GM21381 (cell line): ENCODE measurements at regions not wholly inside any gene's neighbourhood (a gene's known extent, or its start where the extent isn't known, plus 50 kb on each side); places are given as distances from the start of the nearest gene placed in this dataset.

Experiments
- ATAC-seq: cut with Tn5 transposase; IDR thresholded peaks from one replicate; pipeline ENCODE4 v1.9.1; 2021; ENCODE audit warnings: mild to moderate bottlenecking, moderate library complexity; ENCODE audit not compliant: unreplicated experiment

DNA sequence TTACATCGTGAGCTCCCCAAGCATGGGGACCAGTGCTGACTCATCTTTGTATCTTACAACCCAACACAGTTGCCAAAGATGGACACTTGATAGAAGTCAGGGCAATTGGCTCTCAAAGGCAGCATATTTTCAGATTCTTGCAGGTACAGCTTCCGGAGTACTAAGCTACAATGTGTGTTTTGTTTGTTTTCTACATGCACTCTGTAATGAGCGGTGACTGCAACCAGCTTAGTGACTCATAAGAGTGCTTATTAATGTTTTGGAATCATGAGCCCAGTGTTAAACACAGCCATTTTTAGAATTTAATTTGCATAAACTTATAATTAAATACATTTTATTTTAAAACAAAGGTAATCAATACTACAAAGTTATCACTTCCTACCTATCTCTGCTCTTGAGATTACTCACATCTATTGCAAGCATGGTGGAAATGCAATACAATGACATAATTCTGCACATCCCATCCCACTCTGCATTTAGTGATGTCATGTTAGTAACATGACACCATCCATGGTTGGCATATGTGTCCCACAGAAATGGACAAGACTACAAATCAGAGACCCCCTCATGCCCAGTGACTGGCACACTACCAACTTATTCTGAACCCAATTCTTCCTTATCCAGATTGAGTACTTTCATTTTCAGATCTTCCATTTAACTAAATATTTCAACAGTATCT, 399.8 kb upstream of the ST6GAL2 start:
- ATAC-seq: no peak

DNA sequence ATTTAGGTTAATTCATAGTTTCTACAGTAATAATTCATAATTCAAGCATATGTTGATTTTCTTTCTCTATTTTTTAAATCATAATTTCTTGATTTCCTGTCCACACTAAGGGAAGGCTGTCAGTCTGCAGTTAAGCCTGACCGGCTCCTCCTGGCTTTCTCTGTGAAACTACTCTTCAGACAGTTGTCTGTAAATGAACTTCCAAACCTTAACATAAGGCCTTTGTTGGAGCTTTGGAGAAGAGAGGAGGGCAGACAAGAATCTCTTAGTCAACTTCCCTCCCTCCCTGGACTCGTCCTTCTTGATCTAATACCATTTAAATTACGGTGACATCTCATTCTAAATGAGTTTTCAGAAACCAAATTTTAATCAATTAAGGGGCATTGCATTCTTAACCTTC, 404.1 kb upstream of the ST6GAL2 start:
- ATAC-seq: no peak

DNA sequence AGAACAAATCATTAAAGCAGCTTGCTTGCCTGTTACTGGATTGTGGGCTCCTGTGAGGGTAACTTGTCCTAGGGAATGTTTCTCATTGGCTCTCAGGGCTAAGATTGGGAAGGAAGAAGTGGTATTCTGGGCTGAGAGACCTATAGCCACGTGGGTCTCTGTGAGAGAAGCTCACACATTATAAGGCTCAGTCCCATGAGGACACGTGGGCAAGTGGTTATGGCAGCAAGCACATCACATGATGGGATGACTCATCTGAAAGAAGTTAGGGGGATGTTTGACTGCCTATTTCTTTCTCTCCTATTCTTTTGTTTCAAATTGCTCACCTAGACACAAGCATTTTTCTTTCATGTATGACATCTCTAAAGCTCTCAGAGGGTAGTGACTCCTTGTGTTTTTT, 418.0 kb upstream of the ST6GAL2 start:
- no peak for ATAC-seq

DNA sequence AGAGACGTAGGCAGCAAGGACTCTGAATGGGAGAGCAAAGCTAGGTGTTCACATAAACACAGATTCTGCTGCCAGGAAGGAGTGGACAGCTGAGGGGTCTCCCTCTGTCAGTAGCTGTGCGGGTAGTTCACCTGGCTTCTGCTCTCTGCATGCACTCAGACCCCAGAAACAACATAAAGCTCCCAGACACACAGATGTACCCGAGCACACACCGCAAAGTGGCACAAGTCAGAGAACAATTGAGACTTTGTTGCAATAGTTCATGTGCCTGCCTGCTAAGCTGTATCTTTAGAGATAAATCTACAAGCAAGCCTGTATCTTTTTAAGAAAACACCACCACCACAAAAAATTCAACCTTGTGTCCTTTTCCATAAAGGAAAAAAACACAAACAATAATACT, 420.0 kb upstream of the ST6GAL2 start:
- ATAC-seq: no peak

DNA sequence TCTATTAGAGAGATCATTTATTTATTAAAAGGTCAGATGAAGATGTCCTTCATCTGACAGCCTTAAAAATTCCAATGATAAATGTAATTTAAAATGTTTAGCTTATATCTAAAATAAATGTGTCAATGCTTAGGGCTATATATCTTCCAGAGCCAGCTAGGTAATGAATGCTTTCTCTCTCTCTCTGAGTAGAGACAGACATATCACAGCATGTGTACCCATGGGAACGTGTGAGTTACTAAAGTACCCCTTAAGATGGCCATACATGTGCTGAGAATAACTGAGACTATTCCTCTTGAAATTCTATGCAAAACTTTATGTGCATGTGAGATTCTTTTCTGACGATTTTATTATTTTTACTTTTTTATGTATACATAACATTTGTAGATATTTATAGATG, 420.9 kb upstream of the ST6GAL2 start:
- ATAC-seq: no peak

DNA sequence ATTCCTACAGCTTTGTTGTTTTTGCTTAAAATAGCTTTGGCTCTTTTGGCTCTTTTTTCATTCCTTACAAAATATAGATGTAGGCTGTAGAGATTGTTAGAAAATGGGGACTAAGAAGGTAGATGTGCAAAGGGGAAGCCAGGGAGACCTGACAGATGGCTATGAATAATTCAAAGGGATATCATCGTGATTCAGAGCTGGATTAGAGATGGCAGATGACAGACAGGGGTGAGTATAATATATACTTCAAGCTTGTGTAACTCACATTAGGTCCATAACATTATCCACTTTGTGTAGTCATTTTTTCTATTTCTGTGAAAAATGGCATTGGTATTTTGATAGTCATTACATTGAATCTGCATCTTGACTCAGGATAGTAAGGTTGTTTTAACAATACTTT, 422.9 kb upstream of the ST6GAL2 start:
- ATAC-seq: no peak

DNA sequence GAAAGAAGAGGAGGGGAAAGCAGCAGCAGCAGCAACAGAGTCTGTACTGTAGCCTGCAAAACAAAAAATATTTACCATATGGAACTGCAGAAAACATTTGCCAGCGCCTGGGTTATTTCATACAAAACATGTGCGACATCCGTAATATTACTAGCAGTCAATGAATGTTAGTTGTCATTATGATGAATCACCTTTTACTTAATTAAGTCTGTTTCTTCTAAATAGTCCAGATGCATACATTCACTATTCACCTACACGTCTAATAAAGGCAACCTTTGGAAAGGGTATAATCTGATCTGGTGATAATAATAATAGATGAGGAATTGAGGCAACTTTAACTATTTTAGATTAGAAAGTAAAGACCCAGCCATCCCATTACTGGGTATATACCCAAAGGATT, 426.3 kb upstream of the ST6GAL2 start:
- ATAC-seq: no peak

DNA sequence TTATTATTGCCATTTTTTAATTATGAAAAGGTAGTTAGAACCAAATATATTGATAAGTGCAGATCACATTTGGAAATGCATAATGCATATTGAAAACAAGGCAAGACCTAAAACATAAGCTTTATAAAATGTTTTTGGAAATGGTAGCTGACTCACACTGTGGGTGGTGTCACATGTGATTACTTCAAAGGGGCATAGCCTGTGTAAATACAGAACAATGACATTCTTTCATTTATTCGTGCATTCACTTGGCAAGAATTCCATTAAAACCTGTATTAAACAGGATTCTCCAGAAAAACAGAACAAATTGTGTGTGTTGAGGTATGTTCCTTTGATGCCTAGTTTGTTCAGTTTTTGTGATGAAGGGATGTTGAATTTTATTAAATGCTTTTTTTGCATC, 427.3 kb upstream of the ST6GAL2 start:
- ATAC-seq: no peak

DNA sequence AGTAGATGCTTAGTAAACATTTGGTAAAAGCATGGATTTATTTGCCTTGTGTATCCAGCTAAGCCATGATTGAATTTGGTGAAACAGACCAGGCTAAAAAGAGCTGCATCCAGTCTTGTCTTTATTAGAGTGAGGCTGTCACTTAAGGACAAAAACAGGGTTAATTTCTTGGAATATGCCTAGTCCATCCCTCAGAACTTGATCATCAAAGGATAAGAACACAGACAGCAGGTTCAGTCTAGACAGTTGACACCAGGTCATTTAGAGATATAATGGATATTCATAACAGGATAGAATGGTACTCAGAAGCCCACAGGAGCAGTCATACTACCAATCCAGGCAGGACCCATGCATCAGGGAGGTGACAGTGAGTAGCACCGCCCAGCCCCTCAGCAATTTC, 434.9 kb upstream of the ST6GAL2 start:
- ATAC-seq: no peak

DNA sequence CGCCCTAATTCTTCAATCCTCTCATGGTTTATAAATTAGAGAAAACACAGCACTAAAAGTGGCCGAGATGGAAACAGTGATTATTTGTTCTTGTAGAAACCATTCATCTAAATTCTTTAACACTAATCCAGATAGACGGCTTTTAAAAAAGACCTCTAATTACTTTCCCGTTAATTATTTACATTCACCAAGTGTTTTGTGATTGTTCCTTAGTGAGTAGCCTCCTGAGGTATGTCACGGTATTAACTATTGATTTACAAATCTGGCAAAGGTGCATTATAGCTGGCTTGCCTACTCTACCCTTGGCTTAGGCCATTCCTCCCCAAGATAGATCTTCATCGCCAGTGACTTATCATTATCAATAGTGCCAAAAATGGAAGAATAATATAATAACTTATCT, 436.4 kb upstream of the ST6GAL2 start:
- ATAC-seq: no peak

DNA sequence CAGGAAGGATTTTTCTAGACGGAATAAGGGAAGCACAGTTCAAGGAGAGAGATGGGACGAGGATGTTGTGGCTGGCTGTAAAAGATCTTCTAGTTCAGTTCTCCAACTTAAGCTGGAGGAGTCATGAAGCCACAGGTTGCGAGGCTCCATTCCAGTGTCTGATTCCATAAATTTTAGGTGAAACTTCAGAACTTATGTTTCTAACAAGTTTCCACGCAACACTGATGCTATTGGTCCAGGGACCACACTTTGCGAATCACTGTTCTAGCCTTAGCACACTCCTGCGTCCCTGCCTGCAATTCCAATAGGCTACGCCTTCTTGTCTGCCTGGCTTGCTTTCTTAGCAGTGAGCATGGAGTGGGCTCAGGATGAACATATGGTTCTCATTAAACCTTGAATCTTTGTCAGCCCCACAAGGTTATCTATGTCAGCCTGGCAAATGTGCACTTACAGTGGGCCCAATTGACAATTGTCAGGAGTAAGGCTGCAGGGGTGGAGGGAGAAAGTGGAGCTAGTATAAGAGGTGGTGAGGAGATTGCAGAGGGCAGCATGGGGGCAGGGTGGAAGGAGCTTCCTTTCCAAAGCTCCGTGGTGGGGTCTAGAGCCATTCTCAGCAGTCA, 438.1 kb upstream of the ST6GAL2 start:
- no peak for ATAC-seq

DNA sequence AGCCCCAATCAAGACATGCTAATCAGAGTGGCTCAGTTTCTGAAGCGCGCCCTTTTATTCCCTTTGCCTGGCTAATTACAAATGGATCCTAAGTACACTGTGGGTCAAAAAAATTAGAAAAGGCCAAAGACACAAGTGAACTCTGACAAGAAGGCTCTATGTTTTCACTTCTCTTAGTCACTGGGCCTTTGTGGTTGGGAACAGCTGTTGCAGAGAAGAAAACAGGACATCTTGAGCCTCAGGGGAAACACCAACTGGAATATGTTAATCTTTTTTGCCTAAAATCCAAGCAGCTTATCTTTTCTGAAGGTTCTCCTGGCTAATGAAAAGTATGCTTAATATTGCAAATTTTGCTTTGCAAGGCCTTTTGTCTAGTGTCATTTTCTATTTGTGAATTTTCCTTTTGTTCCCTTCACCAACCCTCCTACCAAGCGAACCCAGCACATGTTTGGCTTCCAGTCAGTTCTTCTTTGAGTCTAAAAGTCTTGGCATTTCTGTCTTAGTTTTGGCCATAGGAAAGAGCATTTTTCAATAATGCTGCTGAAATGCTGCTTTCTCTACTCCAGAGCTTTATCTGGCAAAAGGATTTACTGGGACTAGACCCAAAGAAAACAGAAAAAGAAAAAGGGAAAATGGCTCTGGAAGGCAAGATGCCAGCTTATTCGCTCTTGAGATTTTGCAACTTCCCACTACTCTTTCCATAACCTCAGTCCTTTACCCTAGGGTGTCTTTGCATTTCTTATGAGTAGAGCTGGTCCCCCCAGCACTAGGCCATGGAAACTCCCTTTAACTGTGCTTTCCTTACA, 440.2 kb upstream of the ST6GAL2 start:
- no peak for ATAC-seq

DNA sequence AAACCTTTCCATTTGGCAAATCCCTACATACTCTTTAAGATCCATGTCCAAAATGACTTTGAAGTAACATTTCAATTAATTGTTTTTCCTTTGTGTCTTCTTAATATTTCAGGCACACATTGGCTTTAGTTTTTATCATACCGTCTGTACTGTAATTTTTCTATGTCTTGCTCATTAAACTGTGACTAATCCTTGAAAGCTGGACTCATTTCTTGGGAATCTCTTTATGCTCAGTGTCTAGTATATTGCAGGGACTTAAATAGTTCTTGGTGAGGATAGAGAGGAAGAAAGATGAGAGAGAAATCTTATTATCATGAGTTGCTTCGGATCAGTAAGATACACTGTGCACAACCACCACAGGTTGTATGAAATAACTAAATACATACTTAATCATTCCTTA, 448.3 kb upstream of the ST6GAL2 start:
- no peak for ATAC-seq

DNA sequence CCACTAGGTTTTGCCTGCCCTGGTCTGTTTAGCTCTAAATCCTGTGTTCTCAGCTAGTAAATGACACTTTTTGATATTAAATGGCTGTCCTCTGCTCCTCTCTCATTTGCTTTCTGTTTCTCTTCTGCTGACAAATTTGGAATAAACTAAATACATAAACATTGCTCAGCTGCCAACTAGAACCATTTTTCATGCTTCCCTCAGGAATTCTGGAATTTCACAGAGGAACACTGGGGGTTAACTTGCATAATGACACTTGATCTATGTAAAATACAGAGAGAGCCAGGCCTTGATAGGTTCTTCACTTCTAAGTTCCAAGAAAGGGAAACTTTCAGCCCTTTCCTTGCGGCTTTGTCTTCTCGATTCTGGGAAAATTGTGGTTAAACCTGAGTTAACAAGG, 450.6 kb upstream of the ST6GAL2 start:
- no peak for ATAC-seq

DNA sequence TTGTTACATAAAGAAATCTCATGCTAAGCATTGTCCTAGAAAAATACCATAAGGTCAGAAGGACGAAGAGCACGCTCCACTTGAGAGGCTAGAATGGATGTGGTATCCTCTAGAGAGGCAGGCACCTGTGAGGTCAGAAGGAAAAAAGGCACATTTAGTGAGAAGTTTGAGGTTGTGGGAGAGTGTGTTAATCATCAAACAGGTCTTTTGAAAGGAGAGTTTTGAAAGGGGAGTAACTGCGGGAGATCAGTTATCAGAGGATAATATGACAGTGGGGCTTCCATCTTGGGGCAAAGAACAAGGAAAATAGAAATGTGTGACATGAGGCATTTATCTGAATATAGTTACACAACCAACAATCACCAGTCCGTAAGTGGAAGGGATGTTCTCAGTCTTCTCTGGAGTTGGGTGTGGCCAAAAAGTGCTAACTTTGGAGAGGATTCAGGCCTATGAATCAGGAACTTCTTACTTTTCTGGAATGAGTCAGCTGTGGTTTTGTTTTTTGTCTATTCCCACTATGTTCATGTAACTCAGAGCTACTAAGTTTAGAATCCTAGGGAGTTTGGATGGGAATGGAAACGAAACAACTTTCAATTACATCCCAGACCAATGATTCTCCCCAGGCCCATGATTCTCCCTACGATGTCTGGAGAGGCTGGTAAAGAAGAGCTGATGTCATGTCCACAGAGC, 451.4 kb upstream of the ST6GAL2 start:
- no peak for ATAC-seq

DNA sequence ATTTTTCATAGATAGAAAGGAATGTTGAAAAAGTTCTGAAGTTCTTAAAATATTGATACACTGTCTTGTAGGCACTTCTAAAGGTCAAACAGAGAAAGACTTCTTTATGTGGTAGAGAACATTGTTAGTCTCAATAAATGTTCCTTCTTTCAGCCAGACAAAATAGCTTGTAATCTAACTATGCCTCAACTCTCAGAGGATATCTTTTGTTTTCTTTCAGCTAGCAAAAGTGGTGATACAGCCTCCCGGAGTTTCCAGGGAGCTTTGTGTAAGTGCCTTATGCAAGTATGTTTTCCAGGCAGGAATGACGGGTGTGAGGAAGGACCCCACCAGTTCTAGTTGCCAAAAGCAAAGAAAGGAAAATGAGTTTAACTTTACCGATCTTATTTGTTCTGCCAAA, 452.1 kb upstream of the ST6GAL2 start:
- ATAC-seq: no peak

DNA sequence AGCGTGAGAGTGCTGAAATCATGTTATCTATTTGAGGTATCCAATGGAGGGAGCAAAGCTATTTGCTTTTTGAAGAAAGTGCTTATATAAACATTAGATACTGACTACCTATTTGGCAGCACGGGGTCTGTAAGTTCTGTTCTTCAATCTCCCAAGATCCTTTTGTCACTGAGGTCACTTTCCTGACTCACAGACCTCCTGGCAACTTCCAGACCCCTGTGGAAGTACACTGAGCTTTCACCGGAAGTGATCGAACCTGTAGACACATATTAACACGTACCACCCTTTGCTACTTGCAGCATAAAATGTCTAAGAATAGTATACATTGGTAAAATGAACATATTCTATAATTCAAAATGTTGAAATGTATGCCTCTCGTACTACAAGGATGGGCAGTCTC, 452.6 kb upstream of the ST6GAL2 start:
- ATAC-seq: no peak

DNA sequence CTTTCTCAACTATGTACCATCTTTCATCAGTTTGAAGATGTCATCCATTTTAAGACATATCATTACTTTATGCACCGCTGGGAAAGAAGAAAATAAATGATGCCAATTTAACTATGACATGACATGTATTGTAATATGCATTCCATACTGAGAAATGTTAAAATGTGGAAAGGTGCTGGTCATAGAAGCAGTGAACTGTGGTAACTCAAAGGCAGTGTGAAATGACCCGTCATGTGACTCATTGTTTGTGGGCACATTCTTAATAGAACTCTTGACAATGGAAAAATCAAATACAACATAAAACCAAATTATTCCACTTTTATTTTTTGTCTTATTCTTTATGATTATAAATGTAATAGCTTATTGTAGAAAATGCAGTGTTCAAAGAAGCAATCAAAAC, 455.0 kb upstream of the ST6GAL2 start:
- ATAC-seq: no peak

DNA sequence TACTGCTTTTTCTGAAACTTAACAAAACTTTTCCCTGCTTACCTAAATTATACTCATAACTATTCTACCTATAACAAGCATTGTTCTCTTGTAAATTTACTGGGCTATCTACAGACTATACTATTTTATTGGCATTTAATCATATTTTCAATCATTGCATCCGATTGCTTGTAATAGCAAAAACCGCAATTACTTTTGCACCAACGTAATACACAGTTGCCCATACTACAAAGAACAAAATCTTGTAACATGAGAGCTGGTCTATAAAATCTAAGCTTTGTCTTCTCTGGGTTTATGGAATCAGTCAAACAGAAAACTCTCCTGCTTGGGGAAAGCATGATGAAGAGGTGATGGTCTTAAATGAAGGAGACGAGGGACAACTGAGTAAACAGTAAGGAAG, 463.4 kb upstream of the ST6GAL2 start:
- ATAC-seq: no peak

DNA sequence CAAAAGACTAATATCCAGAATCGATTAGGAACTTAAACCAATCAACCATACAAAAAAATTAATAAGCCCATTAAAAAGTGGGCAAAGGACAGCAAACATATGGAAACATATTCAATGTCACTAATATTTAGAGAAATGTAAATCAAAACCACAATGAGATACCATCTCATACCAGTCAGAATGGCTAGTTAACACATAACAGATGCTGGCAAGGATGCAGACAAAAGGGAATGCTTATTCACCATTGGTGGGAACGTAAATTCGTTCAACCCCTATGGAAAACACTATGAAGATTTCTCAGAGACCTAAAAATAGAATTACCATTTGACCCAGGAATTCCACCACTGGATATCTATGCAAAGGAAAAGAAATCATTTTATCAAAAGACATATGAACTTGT, 468.2 kb upstream of the ST6GAL2 start:
- no peak for ATAC-seq

DNA sequence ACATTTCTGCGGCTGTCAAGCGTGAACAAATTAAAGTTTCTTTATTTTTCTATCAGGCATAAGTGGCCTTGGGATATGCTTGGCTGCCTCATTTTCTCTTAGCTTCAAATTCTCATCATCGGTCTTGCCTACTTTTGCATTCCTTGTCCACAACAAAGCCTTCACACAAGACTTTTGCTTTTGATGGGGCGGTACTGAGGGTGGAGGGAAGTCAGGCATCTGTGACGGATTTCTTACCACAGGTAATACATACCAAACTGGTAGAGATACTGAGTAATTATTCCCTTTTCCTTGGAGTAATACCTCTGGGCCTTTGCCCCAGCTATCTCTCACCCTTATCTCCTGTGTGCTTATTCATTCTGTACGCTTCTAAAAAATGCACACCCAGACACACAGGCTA, 468.3 kb upstream of the RGPD4 start:
- ATAC-seq: no peak

DNA sequence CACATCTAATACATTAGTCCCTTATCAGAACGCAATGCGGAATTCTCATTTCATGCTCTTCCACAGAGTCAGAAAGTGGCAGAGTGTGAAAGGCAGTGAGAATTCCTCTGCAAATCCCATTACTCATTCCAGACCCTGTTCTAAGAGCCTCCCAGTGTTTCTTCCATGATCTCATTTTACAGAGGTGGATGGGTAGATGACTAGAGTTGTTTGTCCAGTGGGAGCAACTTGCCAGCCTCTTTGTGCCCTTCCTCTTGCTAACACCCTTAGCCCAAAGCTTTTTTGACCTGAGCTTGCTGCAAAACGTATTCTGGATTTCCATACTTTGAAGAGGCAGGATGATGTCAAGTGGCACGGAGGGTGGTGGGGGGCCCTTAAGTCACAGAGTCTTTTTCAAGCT, 467.7 kb upstream of the RGPD4 start:
- ATAC-seq: no peak
